ENCODE measurements at regions not wholly inside any gene's neighbourhood (a gene's known extent, or its start where the extent isn't known, plus 50 kb on each side); places are given as distances from the start of the nearest gene placed in this dataset.

DNA sequence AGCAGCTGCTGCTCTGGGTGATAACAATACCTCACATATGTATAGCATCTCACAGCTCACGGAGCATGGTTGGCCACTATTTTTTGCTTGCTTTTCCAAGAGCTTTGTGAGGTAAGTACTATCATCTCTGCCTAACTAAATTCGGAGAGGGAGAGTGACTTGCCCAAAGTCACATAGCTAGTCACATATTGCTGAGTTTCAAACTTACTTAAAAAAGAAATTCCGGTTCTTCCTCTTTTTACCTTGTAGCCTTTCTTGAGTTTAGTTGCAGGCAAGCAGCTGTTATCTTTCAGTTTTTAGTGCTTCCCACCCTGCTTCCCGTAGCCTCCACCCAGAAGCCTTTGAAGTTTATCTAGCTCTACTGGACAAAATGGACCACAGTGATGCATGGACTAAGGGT lies 309.2 kb downstream of the PDCD6IP start (continued):
- TF ChIP-seq ZNF462 (CRISPR knock-in tag; IDR thresholded peaks at IDR 0.05) (no peak), EZH2 (IDR thresholded peaks at IDR 0.05; ENCODE audit: low read depth, unreplicated experiment) (no peak), EZH2phosphoT487 (IDR thresholded peaks at IDR 0.05; ENCODE audit: unreplicated experiment) (no peak), NANOG (IDR thresholded peaks at IDR 0.05; ENCODE audit: borderline replicate concordance) (no peak)

DNA sequence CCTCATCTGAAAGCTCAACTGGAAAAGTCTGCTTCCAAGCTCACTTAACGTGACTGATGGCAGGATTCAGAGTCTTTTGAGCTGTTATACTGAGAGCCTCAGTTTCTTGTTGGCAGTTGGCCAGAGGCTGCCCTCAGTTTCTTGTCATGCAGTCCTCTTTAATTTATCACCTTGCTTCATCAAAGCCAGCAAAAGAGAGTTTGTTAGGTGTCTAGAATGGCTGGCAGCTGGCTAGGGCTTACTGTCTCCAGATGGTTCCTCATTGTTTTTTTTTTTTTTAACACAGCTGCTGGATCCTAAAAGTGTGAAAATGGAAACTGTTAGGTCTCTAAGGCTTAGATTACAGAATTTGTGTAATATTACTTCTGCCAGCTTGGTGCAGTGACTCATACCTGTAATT lies 310.6 kb downstream of the PDCD6IP start:
- no peak overlapping the region for H3K27ac ChIP-seq (ENCODE audit: low read depth)
- no peaks in the 10 kb centered on the region for H3K79me2 ChIP-seq (replicated peaks; ENCODE audit: insufficient read depth)
- no peak for TF ChIP-seq CREB1 (CRISPR knock-in tag; IDR thresholded peaks at IDR 0.05; ENCODE audit: low read depth)
- TF ChIP-seq JUNB (IDR thresholded peaks at IDR 0.05; ENCODE audit: unreplicated experiment): no peak
- TF ChIP-seq, protein P1, sequence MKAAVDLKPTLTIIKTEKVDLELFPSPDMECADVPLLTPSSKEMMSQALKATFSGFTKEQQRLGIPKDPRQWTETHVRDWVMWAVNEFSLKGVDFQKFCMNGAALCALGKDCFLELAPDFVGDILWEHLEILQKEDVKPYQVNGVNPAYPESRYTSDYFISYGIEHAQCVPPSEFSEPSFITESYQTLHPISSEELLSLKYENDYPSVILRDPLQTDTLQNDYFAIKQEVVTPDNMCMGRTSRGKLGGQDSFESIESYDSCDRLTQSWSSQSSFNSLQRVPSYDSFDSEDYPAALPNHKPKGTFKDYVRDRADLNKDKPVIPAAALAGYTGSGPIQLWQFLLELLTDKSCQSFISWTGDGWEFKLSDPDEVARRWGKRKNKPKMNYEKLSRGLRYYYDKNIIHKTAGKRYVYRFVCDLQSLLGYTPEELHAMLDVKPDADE (IDR thresholded peaks at IDR 0.05): no peak
- H3K27ac Mint-ChIP-seq: no peak overlapping the region
- H3K9me2 ChIP-seq (ENCODE audit: insufficient read depth): no peaks in the 10 kb centered on the region
- H3K36me3 Mint-ChIP-seq (ENCODE audit: low read depth): no peaks in the 10 kb centered on the region; the same call in 2 of the 3 replicates
- no peaks in the 10 kb centered on the region; the same call in 2 of the 3 replicates for H3K4me1 Mint-ChIP-seq
- H3F3A ChIP-seq (replicated peaks; ENCODE audit: low read depth): no peaks in the 10 kb centered on the region
- DNase-seq (ENCODE audit: low spot score) (no peak), ATAC-seq (no peak)
- no peak overlapping the region for H3K4me3 ChIP-seq
- no peaks in the 10 kb centered on the region for H4K20me1 ChIP-seq (replicated peaks; ENCODE audit: insufficient read depth)
- no peaks in the 10 kb centered on the region for H3K27me3 ChIP-seq (ENCODE audit: insufficient read depth)
- H3K4me1 ChIP-seq (ENCODE audit: insufficient read depth): no peaks in the 10 kb centered on the region
- H3K4me3 Mint-ChIP-seq: no peak overlapping the region
- H3K9me3 Mint-ChIP-seq: no peaks in the 10 kb centered on the region
- no peaks in the 10 kb centered on the region for H3K27me3 Mint-ChIP-seq (ENCODE audit: insufficient read depth, low read depth, poor library complexity)
- H2AFZ ChIP-seq: no peak overlapping the region
- no peaks in the 10 kb centered on the region for H3K36me3 ChIP-seq (ENCODE audit: insufficient read depth)
- H3K4me2 ChIP-seq: no peak overlapping the region

All from GM23338 (cell line).